Left lung (tissue), 4 donors: ENCODE measurements at regions not wholly inside any gene's neighbourhood (a gene's known extent, or its start where the extent isn't known, plus 50 kb on each side); places are given as distances from the start of the nearest gene placed in this dataset.

ENCODE experiments used
- ATAC-seq: fragments of 200-7000 bp; cut with Tn5 transposase; one replicate; pipeline ENCODE4 v1.9.1; 2020; ENCODE audit warnings: moderate library complexity
- DNase-seq, 4 donors: peaks; one replicate each; pipeline ENCODE4 v3.0.0-alpha.2; 2013 to 2020
- H3K27ac ChIP-seq, 2 donors: fragments of 200-600 bp; sonication (generic) in 1 of 2; one replicate each; pipeline versions ENCODE4 v1.5.0 to v1.8.0; 2020 to 2021
- H3K27me3 ChIP-seq, 2 donors: fragments of 200-600 bp; sonication (generic) in 1 of 2; one replicate each; pipeline versions ENCODE4 v1.5.0 to v1.8.0; 2020 to 2021
- H3K36me3 ChIP-seq, 2 donors: fragments of 200-600 bp; sonication (generic) in 1 of 2; one replicate each; pipeline versions ENCODE4 v1.5.0 to v1.8.0; 2020 to 2021
- H3K4me1 ChIP-seq, 2 donors: fragments of 200-600 bp; one replicate each; pipeline ENCODE4 v1.8.0; 2021
- H3K4me3 ChIP-seq, 2 donors: fragments of 200-600 bp; sonication (generic) in 1 of 2; one replicate each; pipeline versions ENCODE4 v1.5.0 to v1.8.0; 2020 to 2021; ENCODE audit warnings: mild to moderate bottlenecking in 1 of 2
- H3K9me3 ChIP-seq, 2 donors: fragments of 200-600 bp; sonication (generic) in 1 of 2; one replicate each; pipeline versions ENCODE4 v1.5.0 to v1.8.0; 2020 to 2021
- intact Hi-C, 2 donors: fragments of 100-400 bp; cut with DNase I; formaldehyde crosslinking; loops; one replicate each; pipeline versions ENCODE4 v1.11.2 to v1.14.2; 2022
- TF ChIP-seq, protein P1 (sequence below), 2 donors: fragments of 200-600 bp; sonication (generic) in 1 of 2; IDR thresholded peaks; one replicate each; pipeline versions ENCODE4 v1.5.0 to v1.8.0; 2021; ENCODE audit warnings: antibody characterized with exemption in 2 of 2
- donor health status: DM: no; HTN: yes; CAD: no.
- donor health status: DM: no; HTN: no; CAD: no.

DNA sequence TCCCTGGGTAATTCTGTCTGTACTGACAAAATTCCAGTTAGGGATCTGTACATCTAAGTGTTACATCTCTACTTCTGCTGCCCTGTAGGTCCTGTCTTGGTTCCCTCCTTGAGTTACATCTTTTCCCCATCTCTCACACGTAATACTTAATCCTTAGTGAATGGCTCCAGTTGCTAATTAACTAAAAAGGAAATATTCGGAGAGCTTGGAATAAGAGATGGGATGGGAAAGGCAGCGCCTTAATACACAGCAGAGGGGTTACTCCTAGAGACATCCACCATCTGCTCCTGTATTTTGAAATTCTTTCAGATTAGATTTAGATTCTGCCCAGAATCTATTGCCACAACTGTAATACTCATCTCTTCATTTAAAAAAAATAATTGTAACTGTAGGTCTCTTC lies 384.0 kb downstream of the SAMD5 start:
- Histone ChIP-seq H3K27ac (no peak overlapping the region), H3K36me3 (no peaks in the 10 kb centered on the region), H3K9me3 (peaks cover 0 to 8% of the 10 kb centered on the region in 2 donors), H3K4me1 (no peaks in the 10 kb centered on the region), H3K27me3 (no peaks in the 10 kb centered on the region), H3K4me3 (no peak overlapping the region)
- TF ChIP-seq, protein P1, sequence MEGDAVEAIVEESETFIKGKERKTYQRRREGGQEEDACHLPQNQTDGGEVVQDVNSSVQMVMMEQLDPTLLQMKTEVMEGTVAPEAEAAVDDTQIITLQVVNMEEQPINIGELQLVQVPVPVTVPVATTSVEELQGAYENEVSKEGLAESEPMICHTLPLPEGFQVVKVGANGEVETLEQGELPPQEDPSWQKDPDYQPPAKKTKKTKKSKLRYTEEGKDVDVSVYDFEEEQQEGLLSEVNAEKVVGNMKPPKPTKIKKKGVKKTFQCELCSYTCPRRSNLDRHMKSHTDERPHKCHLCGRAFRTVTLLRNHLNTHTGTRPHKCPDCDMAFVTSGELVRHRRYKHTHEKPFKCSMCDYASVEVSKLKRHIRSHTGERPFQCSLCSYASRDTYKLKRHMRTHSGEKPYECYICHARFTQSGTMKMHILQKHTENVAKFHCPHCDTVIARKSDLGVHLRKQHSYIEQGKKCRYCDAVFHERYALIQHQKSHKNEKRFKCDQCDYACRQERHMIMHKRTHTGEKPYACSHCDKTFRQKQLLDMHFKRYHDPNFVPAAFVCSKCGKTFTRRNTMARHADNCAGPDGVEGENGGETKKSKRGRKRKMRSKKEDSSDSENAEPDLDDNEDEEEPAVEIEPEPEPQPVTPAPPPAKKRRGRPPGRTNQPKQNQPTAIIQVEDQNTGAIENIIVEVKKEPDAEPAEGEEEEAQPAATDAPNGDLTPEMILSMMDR (IDR thresholded peaks at IDR 0.05), result no peak
- ATAC-seq (no peak), DNase-seq (no peak)
- intact Hi-C loops, result loop anchor here in 1 of 2 donors (5.0 kb wide), 1 partner anchor 145 kb away; no protein-coding TSS in a partner anchor

- Histone ChIP-seq H3K4me1 (no peaks in the 10 kb centered on the region), H3K9me3 (no peaks in the 10 kb centered on the region), H3K36me3 (no peaks in the 10 kb centered on the region), H3K27ac (no peak overlapping the region), H3K27me3 (no peaks in the 10 kb centered on the region), H3K4me3 (no peak overlapping the region)
- DNase-seq (no peak), ATAC-seq (no peak)
- intact Hi-C loops, result no loop called here
- TF ChIP-seq, protein P1 (IDR thresholded peaks at IDR 0.05), result no peak
Observed at GRCh38 chr6:147895272-147895671, 386.8 kb downstream of the SAMD5 start.

DNA sequence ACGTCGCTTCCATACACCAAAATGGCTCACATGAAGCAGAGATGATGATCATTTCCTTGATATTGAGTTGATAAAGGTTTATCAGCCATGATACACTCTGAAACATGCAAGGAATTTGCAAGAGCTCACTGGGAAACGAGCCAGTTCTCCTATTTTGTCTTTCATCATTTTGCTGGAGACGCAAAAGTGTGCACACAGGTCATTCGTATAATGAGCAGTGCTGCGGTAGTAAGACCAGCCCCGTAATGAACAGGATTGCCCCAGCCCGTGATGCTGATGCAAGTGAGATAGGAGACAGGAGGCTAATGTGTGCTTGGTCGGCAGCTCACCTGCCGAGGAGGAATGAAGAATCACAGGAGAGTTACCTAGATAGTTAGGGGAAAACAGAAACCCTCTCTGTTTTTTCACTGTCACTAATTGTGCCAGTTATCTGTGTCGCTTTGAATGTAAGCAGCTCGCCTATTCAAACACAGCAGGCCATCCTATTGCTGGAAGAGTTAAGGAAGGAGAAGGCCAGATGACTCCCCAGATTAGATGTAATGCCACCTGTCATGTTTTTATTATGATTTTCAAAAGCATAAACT lies 391.8 kb downstream of the SAMD5 start:
- H3K9me3 ChIP-seq, result no peaks in the 10 kb centered on the region

GRCh38 chr6:147903321-147903720 lies 394.8 kb downstream of the SAMD5 start:
- H3K9me3 ChIP-seq, result no peaks in the 10 kb centered on the region
- H3K27me3 ChIP-seq, result no peaks in the 10 kb centered on the region
- intact Hi-C loops, result no loop called here
- TF ChIP-seq, protein P1 (IDR thresholded peaks at IDR 0.05), result no peak
- DNase-seq (no peak), ATAC-seq (no peak)
- H3K36me3 ChIP-seq, result no peaks in the 10 kb centered on the region
- no peak overlapping the region for H3K4me3 ChIP-seq
- no peaks in the 10 kb centered on the region for H3K4me1 ChIP-seq
- H3K27ac ChIP-seq, result no peak overlapping the region

More for the DNA sequence above, 391.8 kb downstream of the SAMD5 start:
- ATAC-seq, result no peak
- DNase-seq, result no peak
- intact Hi-C loops, result no loop called here
- Histone ChIP-seq H3K4me1 (no peaks in the 10 kb centered on the region), H3K27ac (no peak overlapping the region), H3K36me3 (no peaks in the 10 kb centered on the region), H3K4me3 (no peak overlapping the region), H3K27me3 (no peaks in the 10 kb centered on the region)
- TF ChIP-seq, protein P1 (IDR thresholded peaks at IDR 0.05), result no peak

DNA sequence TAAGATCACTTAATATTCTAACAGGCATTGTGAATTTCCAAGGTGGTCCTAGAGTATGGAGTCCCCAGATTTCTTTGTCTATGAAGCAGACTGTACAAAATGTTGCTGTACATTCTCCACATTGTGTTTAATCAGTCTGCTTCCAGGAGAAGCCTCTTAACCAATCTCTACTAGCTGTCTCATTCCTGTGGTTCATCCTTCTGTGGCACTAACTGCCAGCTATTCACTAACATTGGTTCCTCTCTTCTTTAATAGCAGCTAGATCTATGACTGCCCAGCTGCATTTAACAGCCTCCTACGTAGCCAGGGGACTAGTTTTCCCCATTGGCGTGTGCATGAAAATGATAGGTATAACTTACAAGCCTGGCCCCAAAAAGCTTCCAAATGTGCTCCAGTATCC lies 395.4 kb downstream of the SAMD5 start:
- no peak for DNase-seq
- no peak overlapping the region for H3K4me3 ChIP-seq
- ATAC-seq, result no peak
- intact Hi-C loops, result no loop called here
- no peaks in the 10 kb centered on the region for H3K36me3 ChIP-seq
- no peaks in the 10 kb centered on the region for H3K27me3 ChIP-seq
- TF ChIP-seq, protein P1 (IDR thresholded peaks at IDR 0.05), result no peak
- no peak overlapping the region for H3K27ac ChIP-seq
- H3K9me3 ChIP-seq, result no peaks in the 10 kb centered on the region
- no peaks in the 10 kb centered on the region for H3K4me1 ChIP-seq
